H9 (cell line): ENCODE measurements at regions not wholly inside any gene's neighbourhood (a gene's known extent, or its start where the extent isn't known, plus 50 kb on each side); places are given as distances from the start of the nearest gene placed in this dataset.

Experiments
- DNase-seq: peaks from one replicate; pipeline ENCODE4 v3.0.0-alpha.2; 2017
- H2AFZ ChIP-seq: one replicate; pipeline ENCODE4 v1.6.1; 2013; ENCODE audit warnings: mild to moderate bottlenecking, low read length, control low read depth, moderate library complexity
- H2AK5ac ChIP-seq: 2 replicates; pipeline ENCODE4 v1.6.1; 2013; ENCODE audit warnings: low read length, control low read depth, mixed read lengths; ENCODE audit not compliant: insufficient read length
- H2BK120ac ChIP-seq: one replicate; pipeline ENCODE4 v1.6.1; 2013; ENCODE audit warnings: low read depth, mild to moderate bottlenecking, low read length, control low read depth, inconsistent platforms; ENCODE audit not compliant: poor library complexity, severe bottlenecking
- H2BK12ac ChIP-seq: 2 replicates; pipeline ENCODE4 v1.6.1; 2013; ENCODE audit warnings: low read length, control low read depth, mixed read lengths, low read depth; ENCODE audit not compliant: insufficient read length
- H2BK15ac ChIP-seq: 2 replicates; pipeline ENCODE4 v1.6.1; 2013; ENCODE audit warnings: low read depth, low read length, control low read depth
- H2BK20ac ChIP-seq: one replicate; pipeline ENCODE4 v1.6.1; 2013; ENCODE audit warnings: low read depth, mild to moderate bottlenecking, low read length, control low read depth, inconsistent platforms; ENCODE audit not compliant: poor library complexity, severe bottlenecking
- H2BK5ac ChIP-seq: 2 replicates; pipeline ENCODE4 v1.6.1; 2013; ENCODE audit warnings: low read length, control low read depth, mixed read lengths; ENCODE audit not compliant: insufficient read length
- H3K14ac ChIP-seq: 2 replicates; pipeline ENCODE4 v1.6.1; 2013; ENCODE audit warnings: low read length, control low read depth; ENCODE audit not compliant: insufficient read depth
- H3K18ac ChIP-seq: 2 replicates; pipeline ENCODE4 v1.6.1; 2013; ENCODE audit warnings: low read depth, mild to moderate bottlenecking, mixed read lengths, low read length, control low read depth; ENCODE audit not compliant: insufficient read length
- H3K23ac ChIP-seq: 2 replicates; pipeline ENCODE4 v1.6.1; 2013; ENCODE audit warnings: low read length, control low read depth, mixed read lengths, low read depth; ENCODE audit not compliant: insufficient read length
- H3K23me2 ChIP-seq: 2 replicates; pipeline ENCODE4 v1.6.1; 2013; ENCODE audit warnings: low read depth, mild to moderate bottlenecking, mixed read lengths, low read length, control low read depth; ENCODE audit not compliant: insufficient read length, poor library complexity, severe bottlenecking
- H3K27ac ChIP-seq: 2 replicates; pipeline ENCODE4 v1.5.1; 2013; ENCODE audit warnings: low read length, control low read depth, mixed read lengths, low read depth; ENCODE audit not compliant: insufficient read length
- H3K27me3 ChIP-seq: 2 replicates; pipeline ENCODE4 v1.6.1; 2013; ENCODE audit warnings: low read length, control low read depth, inconsistent platforms; ENCODE audit not compliant: insufficient read depth
- H3K4ac ChIP-seq: 2 replicates; pipeline ENCODE4 v1.6.1; 2013; ENCODE audit warnings: low read depth, mild to moderate bottlenecking, control low read depth, inconsistent platforms, low read length, moderate library complexity
- H3K4me1 ChIP-seq: 2 replicates; pipeline ENCODE4 v1.6.1; 2013; ENCODE audit warnings: low read length, control low read depth, inconsistent platforms; ENCODE audit not compliant: insufficient read depth
- H3K4me2 ChIP-seq: 2 replicates; pipeline ENCODE4 v1.6.1; 2013; ENCODE audit warnings: low read length, control low read depth, mixed read lengths; ENCODE audit not compliant: insufficient read length, insufficient read depth
- H3K56ac ChIP-seq: 2 replicates; pipeline ENCODE4 v1.6.1; 2013; ENCODE audit warnings: low read depth, mild to moderate bottlenecking, mixed read lengths, low read length, control low read depth; ENCODE audit not compliant: insufficient read length
- H3K79me1 ChIP-seq: 2 replicates; pipeline ENCODE4 v1.6.1; 2013; ENCODE audit warnings: low read depth, mild to moderate bottlenecking, moderate library complexity, low read length, control low read depth, inconsistent platforms; ENCODE audit not compliant: insufficient read depth, poor library complexity, severe bottlenecking
- H3K79me2 ChIP-seq: 2 replicates; pipeline ENCODE4 v1.6.1; 2013; ENCODE audit warnings: low read length, control low read depth, inconsistent platforms; ENCODE audit not compliant: insufficient read depth
- H3K9ac ChIP-seq: 2 replicates; pipeline ENCODE4 v1.6.1; 2013; ENCODE audit warnings: low read length, control low read depth, mixed read lengths; ENCODE audit not compliant: insufficient read length; ENCODE audit errors: extremely low read depth
- H3K9me3 ChIP-seq: one replicate; pipeline ENCODE4 v1.6.1; 2013; ENCODE audit warnings: low read depth, low read length, inconsistent platforms; ENCODE audit not compliant: control insufficient read depth
- H3T11ph ChIP-seq: one replicate; pipeline ENCODE4 v1.6.1; 2013; ENCODE audit warnings: mild to moderate bottlenecking, low read length, control low read depth, inconsistent platforms
- H4K20me1 ChIP-seq: one replicate; pipeline ENCODE4 v1.6.1; 2013; ENCODE audit not compliant: control insufficient read depth, insufficient read length, insufficient read depth
- H4K5ac ChIP-seq: 2 replicates; pipeline ENCODE4 v1.6.1; 2013; ENCODE audit warnings: low read depth, mild to moderate bottlenecking, mixed read lengths, low read length, control low read depth; ENCODE audit not compliant: insufficient read length
- H4K8ac ChIP-seq: replicated peaks from 2 replicates; pipeline ENCODE4 v1.6.1; 2013; ENCODE audit warnings: low read length, control low read depth, mixed read lengths, low read depth; ENCODE audit not compliant: insufficient read length
- H4K91ac ChIP-seq: 2 replicates; pipeline ENCODE4 v1.6.1; 2013; ENCODE audit warnings: low read depth, mild to moderate bottlenecking, moderate library complexity, mixed read lengths, low read length, control low read depth; ENCODE audit not compliant: insufficient read length
- H3K27ac Mint-ChIP-seq, 3 experiments: 2 replicates in 2 of 3; 3 replicates in 1 of 3; pipeline ENCODE4 v1.8.0; 2020 to 2021; ENCODE audit warnings: mixed read lengths in 3 of 3, mild to moderate bottlenecking in 1 of 3, moderate library complexity in 1 of 3
- H3K27me3 Mint-ChIP-seq: 2 replicates; pipeline ENCODE4 v1.8.0; 2021; ENCODE audit warnings: low read depth, mild to moderate bottlenecking, moderate library complexity, mixed read lengths
- H3K36me3 Mint-ChIP-seq, 3 experiments: 2 replicates in 2 of 3; 3 replicates in 1 of 3; pipeline ENCODE4 v1.8.0; 2020 to 2021; ENCODE audit warnings: low read depth in 3 of 3, mixed read lengths in 3 of 3; ENCODE audit not compliant: insufficient read depth in 1 of 3
- H3K4me1 Mint-ChIP-seq, 2 experiments: 2 replicates each; pipeline ENCODE4 v1.8.0; 2020; ENCODE audit warnings: mixed read lengths in 2 of 2
- H3K4me3 Mint-ChIP-seq, 2 experiments: 2 replicates in 1 of 2; 3 replicates in 1 of 2; pipeline ENCODE4 v1.8.0; 2020 to 2021; ENCODE audit warnings: mild to moderate bottlenecking in 2 of 2, mixed read lengths in 2 of 2, moderate library complexity in 1 of 2
- H3K9me3 Mint-ChIP-seq, 2 experiments: 2 replicates in 1 of 2; 3 replicates in 1 of 2; pipeline ENCODE4 v1.8.0; 2020; ENCODE audit warnings: mild to moderate bottlenecking in 2 of 2, mixed read lengths in 2 of 2, moderate library complexity in 1 of 2
- WGBS: extraction: QIAGEN DNeasy Blood & Tissue Kit; methylation state at CpG from one replicate; pipeline ENCODE4 v1.1.7; 2013; ENCODE audit warnings: missing lambda C conversion rate, low lambda C conversion rate, mixed read lengths; ENCODE audit not compliant: insufficient read length; ENCODE audit errors: extremely low coverage; 5-methylcytosine and 5-hydroxymethylcytosine counted together
- TF ChIP-seq, protein P1 (sequence below): fragments of 200-600 bp; sonication (generic); conservative IDR thresholded peaks from 3 replicates; pipeline ENCODE4 v1.8.0; 2021; ENCODE audit warnings: antibody characterized with exemption, mild to moderate bottlenecking

DNA sequence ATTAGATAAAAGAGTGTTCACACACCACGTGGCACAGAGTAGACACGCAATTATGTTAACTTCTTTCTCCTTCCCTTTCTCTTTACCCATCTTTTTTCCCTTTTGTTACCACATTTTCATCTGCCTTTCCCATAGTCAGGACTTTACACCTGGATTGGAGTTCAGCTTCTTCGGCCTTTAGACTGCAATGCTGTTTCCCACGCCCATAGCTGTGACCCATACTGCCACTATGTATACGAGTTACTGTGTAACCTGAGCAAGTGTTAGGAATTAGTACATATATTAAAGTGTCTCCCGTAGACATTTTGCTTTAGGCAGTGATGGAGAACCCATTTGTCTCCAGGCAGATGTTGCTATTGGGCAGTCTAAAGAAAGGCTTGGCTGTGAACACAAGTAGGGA is 143.6 kb upstream of the SLC28A3 start:
- no peak overlapping the region for H3K56ac ChIP-seq
- no peak overlapping the region for H3K9ac ChIP-seq
- H3K23me2 ChIP-seq: no peaks in the 10 kb centered on the region
- H3K27ac ChIP-seq: no peak overlapping the region
- no peak overlapping the region for H3T11ph ChIP-seq
- H3K79me1 ChIP-seq: no peaks in the 10 kb centered on the region
- H3K18ac ChIP-seq: no peak overlapping the region
- no peak overlapping the region for H2BK12ac ChIP-seq
- no peak overlapping the region for H2AFZ ChIP-seq
- WGBS: no CpG with 5 or more reads among the region's 6 CpGs
- no peak overlapping the region for H3K23ac ChIP-seq
- no peak overlapping the region for H3K4ac ChIP-seq
- H3K27me3 ChIP-seq: no peaks in the 10 kb centered on the region
- no peak overlapping the region for H2AK5ac ChIP-seq
- no peaks in the 10 kb centered on the region for H3K27me3 Mint-ChIP-seq
- no peak for DNase-seq
- H2BK5ac ChIP-seq: no peak overlapping the region
- no peak overlapping the region for H4K5ac ChIP-seq
- H2BK120ac ChIP-seq: no peak overlapping the region
- no peak overlapping the region for H2BK15ac ChIP-seq
- no peak overlapping the region for H3K4me2 ChIP-seq
- no peaks in the 10 kb centered on the region for H3K4me1 ChIP-seq
- no peak overlapping the region for H4K8ac ChIP-seq
- no peak overlapping the region for H3K14ac ChIP-seq
- TF ChIP-seq, protein P1, sequence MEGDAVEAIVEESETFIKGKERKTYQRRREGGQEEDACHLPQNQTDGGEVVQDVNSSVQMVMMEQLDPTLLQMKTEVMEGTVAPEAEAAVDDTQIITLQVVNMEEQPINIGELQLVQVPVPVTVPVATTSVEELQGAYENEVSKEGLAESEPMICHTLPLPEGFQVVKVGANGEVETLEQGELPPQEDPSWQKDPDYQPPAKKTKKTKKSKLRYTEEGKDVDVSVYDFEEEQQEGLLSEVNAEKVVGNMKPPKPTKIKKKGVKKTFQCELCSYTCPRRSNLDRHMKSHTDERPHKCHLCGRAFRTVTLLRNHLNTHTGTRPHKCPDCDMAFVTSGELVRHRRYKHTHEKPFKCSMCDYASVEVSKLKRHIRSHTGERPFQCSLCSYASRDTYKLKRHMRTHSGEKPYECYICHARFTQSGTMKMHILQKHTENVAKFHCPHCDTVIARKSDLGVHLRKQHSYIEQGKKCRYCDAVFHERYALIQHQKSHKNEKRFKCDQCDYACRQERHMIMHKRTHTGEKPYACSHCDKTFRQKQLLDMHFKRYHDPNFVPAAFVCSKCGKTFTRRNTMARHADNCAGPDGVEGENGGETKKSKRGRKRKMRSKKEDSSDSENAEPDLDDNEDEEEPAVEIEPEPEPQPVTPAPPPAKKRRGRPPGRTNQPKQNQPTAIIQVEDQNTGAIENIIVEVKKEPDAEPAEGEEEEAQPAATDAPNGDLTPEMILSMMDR: no peak
- no peaks in the 10 kb centered on the region for H3K36me3 Mint-ChIP-seq
- H3K9me3 ChIP-seq: no peaks in the 10 kb centered on the region
- no peak overlapping the region for H3K27ac Mint-ChIP-seq
- H3K4me1 Mint-ChIP-seq: peaks cover 3 to 4% of the 10 kb centered on the region in 2 experiments; a peak in 1 of 4 replicates
- no peaks in the 10 kb centered on the region for H4K20me1 ChIP-seq
- peak overlapping the region; percentile 32 for H4K91ac ChIP-seq
- no peaks in the 10 kb centered on the region for H3K79me2 ChIP-seq
- H3K4me3 Mint-ChIP-seq: no peak overlapping the region
- no peaks in the 10 kb centered on the region for H3K9me3 Mint-ChIP-seq
- no peak overlapping the region for H2BK20ac ChIP-seq
